ENCODE measurements at regions not wholly inside any gene's neighbourhood (a gene's known extent, or its start where the extent isn't known, plus 50 kb on each side); places are given as distances from the start of the nearest gene placed in this dataset.

DNA sequence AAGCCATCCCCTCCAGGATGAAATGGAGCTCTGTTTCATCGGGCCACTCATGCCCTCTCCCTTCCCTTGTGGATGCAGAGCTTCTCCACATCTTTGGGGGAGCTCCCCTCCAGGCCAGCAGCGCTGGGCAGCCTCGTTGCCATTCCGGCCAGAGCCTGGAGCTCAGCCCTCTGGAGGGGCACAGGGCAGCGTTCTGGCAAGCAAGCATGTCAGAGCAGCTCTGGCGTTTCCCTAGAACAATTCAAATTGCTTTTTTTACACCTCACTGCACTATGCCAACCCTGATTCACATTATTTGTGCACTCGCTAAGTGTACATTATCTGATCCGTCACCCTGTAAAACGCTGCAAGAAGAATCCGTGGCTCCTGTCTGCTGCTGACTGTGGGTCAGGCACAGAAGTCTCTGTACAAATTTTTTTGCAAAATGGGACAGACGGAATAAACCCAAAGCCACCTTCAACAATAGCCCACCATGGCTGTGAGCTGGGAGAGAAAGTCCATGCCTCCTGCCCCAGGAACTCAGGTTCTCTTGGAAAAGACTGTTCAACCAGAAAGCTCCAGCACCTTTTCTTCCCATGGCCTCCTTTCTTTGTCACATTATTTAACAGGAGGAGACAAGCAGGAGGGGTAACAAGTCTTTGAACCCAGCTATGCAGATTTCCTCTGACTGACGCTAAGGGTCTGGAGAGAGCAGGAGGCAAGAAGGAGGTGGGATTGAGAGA is 139.5 kb upstream of the CADM1 start:
- Histone ChIP-seq H3K79me2 (replicated peaks; ENCODE audit: insufficient read depth, low read length) (no peaks in the 10 kb centered on the region), H2AFZ (ENCODE audit: low read depth, low read length) (no peak overlapping the region), H3K4me3 (ENCODE audit: low read length) (no peak overlapping the region), H3K36me3 (ENCODE audit: insufficient read depth, low read length) (no peaks in the 10 kb centered on the region), H3K27me3 (ENCODE audit: insufficient read depth, low read depth, low read length) (no peaks in the 10 kb centered on the region), H3K9me2 (ENCODE audit: insufficient read depth, low read length) (no peaks in the 10 kb centered on the region), H3K9me3 (ENCODE audit: low read length) (no peaks in the 10 kb centered on the region), H3F3A (ENCODE audit: insufficient read depth, low read length, poor library complexity, severe bottlenecking) (no peaks in the 10 kb centered on the region), H3K9ac (ENCODE audit: low read length) (peak overlapping the region; percentile 29), H3K4me2 (ENCODE audit: low read length) (no peak overlapping the region), H3K27ac (ENCODE audit: low read length) (peak overlapping the region; percentile 42), H4K20me1 (ENCODE audit: insufficient read depth) (no peaks in the 10 kb centered on the region)
- TF ChIP-seq POLR2AphosphoS5 (IDR thresholded peaks at IDR 0.05) (peak; percentile 28), SMC3 (conservative IDR thresholded peaks at IDR 0.05; ENCODE audit: poor library complexity) (peak; percentile 12)
- TF ChIP-seq, protein P1, sequence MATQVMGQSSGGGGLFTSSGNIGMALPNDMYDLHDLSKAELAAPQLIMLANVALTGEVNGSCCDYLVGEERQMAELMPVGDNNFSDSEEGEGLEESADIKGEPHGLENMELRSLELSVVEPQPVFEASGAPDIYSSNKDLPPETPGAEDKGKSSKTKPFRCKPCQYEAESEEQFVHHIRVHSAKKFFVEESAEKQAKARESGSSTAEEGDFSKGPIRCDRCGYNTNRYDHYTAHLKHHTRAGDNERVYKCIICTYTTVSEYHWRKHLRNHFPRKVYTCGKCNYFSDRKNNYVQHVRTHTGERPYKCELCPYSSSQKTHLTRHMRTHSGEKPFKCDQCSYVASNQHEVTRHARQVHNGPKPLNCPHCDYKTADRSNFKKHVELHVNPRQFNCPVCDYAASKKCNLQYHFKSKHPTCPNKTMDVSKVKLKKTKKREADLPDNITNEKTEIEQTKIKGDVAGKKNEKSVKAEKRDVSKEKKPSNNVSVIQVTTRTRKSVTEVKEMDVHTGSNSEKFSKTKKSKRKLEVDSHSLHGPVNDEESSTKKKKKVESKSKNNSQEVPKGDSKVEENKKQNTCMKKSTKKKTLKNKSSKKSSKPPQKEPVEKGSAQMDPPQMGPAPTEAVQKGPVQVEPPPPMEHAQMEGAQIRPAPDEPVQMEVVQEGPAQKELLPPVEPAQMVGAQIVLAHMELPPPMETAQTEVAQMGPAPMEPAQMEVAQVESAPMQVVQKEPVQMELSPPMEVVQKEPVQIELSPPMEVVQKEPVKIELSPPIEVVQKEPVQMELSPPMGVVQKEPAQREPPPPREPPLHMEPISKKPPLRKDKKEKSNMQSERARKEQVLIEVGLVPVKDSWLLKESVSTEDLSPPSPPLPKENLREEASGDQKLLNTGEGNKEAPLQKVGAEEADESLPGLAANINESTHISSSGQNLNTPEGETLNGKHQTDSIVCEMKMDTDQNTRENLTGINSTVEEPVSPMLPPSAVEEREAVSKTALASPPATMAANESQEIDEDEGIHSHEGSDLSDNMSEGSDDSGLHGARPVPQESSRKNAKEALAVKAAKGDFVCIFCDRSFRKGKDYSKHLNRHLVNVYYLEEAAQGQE (IDR thresholded peaks at IDR 0.05; ENCODE audit: borderline replicate concordance), result no peak

DNA sequence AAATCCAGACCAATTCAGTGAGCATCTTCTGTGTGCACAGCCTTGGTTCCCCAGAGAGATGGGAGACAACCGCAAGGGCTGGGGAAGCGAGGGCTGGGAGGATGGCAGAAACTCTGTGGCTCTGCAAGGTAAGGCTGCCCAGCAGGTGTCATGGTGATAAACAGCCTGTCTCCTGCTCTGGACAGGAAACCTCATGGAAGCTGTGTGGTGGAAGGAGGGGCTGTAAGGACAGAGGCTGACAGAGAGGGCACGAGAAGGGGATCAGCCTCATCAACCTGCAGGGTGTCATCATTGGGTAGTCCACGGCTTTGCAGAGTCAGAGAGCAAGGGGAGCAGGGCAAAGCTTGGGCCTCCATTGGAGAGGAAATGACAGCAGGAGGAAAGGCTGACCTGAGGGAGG is 138.4 kb upstream of the CADM1 start:
- Histone ChIP-seq H3K27me3 (ENCODE audit: insufficient read depth, low read depth, low read length) (no peaks in the 10 kb centered on the region), H3F3A (ENCODE audit: insufficient read depth, low read length, poor library complexity, severe bottlenecking) (no peaks in the 10 kb centered on the region), H3K79me2 (replicated peaks; ENCODE audit: insufficient read depth, low read length) (no peaks in the 10 kb centered on the region), H3K9me2 (ENCODE audit: insufficient read depth, low read length) (no peaks in the 10 kb centered on the region), H3K9me3 (ENCODE audit: low read length) (no peaks in the 10 kb centered on the region), H3K4me2 (ENCODE audit: low read length) (no peak overlapping the region), H2AFZ (ENCODE audit: low read depth, low read length) (no peak overlapping the region), H3K36me3 (ENCODE audit: insufficient read depth, low read length) (no peaks in the 10 kb centered on the region), H3K27ac (ENCODE audit: low read length) (no peak overlapping the region), H3K9ac (ENCODE audit: low read length) (no peak overlapping the region), H4K20me1 (ENCODE audit: insufficient read depth) (no peaks in the 10 kb centered on the region), H3K4me3 (ENCODE audit: low read length) (no peak overlapping the region)
- no peak for TF ChIP-seq MXI1 (conservative IDR thresholded peaks at IDR 0.05; ENCODE audit: poor library complexity, severe bottlenecking)

DNA sequence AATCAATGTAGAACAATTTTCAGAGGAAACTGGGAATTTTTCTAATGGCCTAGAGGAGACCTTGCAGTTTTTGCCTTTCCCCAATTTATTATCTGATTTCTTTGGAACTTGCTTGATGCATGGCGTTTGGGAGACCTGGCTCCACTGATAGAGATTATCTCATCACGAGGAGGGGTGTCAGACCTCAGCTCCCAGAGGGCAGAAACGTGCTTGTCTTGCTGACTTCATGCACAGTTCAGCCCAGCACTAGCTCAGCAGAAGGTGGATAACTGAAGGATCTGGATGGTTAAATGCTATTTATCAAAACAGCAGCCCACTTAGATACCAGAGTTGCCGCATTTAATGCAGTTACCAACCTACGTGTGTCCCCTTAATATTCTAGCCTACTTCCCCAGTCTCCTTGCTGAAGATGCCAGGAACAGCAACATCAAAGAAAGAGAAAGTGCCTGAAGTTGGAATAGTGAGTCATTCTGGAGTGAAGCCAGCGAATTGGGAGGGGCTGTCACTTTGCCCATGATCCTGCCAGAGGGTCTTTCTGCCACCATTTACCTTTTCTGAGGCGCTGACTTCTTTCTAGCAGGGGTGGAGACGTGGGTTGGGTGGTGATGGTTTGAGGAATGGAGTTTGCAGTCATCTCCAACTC is 133.5 kb upstream of the CADM1 start:
- H3K9ac ChIP-seq (ENCODE audit: low read length), result no peak overlapping the region
- no peaks in the 10 kb centered on the region for H3K9me3 ChIP-seq (ENCODE audit: low read length)
- H3K4me2 ChIP-seq (ENCODE audit: low read length), result no peak overlapping the region
- H3F3A ChIP-seq (ENCODE audit: insufficient read depth, low read length, poor library complexity, severe bottlenecking), result no peaks in the 10 kb centered on the region
- H3K27me3 ChIP-seq (ENCODE audit: insufficient read depth, low read depth, low read length), result no peaks in the 10 kb centered on the region
- H3K27ac ChIP-seq (ENCODE audit: low read length), result no peak overlapping the region
- no peaks in the 10 kb centered on the region for H3K79me2 ChIP-seq (replicated peaks; ENCODE audit: insufficient read depth, low read length)
- no peaks in the 10 kb centered on the region for H3K9me2 ChIP-seq (ENCODE audit: insufficient read depth, low read length)
- H3K4me3 ChIP-seq (ENCODE audit: low read length), result no peak overlapping the region
- TF ChIP-seq SMC3 (conservative IDR thresholded peaks at IDR 0.05; ENCODE audit: poor library complexity), result no peak
- no peak for TF ChIP-seq EZH2 (IDR thresholded peaks at IDR 0.05; ENCODE audit: borderline replicate concordance, insufficient read depth, low read length, poor library complexity, severe bottlenecking)
- TF ChIP-seq, protein P2, sequence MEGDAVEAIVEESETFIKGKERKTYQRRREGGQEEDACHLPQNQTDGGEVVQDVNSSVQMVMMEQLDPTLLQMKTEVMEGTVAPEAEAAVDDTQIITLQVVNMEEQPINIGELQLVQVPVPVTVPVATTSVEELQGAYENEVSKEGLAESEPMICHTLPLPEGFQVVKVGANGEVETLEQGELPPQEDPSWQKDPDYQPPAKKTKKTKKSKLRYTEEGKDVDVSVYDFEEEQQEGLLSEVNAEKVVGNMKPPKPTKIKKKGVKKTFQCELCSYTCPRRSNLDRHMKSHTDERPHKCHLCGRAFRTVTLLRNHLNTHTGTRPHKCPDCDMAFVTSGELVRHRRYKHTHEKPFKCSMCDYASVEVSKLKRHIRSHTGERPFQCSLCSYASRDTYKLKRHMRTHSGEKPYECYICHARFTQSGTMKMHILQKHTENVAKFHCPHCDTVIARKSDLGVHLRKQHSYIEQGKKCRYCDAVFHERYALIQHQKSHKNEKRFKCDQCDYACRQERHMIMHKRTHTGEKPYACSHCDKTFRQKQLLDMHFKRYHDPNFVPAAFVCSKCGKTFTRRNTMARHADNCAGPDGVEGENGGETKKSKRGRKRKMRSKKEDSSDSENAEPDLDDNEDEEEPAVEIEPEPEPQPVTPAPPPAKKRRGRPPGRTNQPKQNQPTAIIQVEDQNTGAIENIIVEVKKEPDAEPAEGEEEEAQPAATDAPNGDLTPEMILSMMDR (IDR thresholded peaks at IDR 0.05; ENCODE audit: poor library complexity, severe bottlenecking), result no peak
- no peaks in the 10 kb centered on the region for H4K20me1 ChIP-seq (ENCODE audit: insufficient read depth)
- no peaks in the 10 kb centered on the region for H3K36me3 ChIP-seq (ENCODE audit: insufficient read depth, low read length)
- no peak overlapping the region for H2AFZ ChIP-seq (ENCODE audit: low read depth, low read length)

Measured in neural cell (in vitro differentiated cells).